ENCODE measurements at regions not wholly inside any gene's neighbourhood (a gene's known extent, or its start where the extent isn't known, plus 50 kb on each side); places are given as distances from the start of the nearest gene placed in this dataset.

GRCh38 chr20:40739841-40740240 lies 50.8 kb upstream of the MAFB start:
- 0% methylated on average over 1 of the region's 1 CpG for WGBS (ENCODE audit: insufficient coverage, low coverage, missing lambda C conversion rate)
- Histone ChIP-seq H3K9me3 (replicated peaks; ENCODE audit: control insufficient read depth, insufficient read depth, low read depth, low read length) (no peaks in the 10 kb centered on the region), H3K4me1 (replicated peaks in 1 of 2; ENCODE audit: control insufficient read depth in 2 of 2, insufficient read depth in 2 of 2, low read length in 2 of 2) (no peaks in the 10 kb centered on the region), H3K4me2 (ENCODE audit: insufficient read depth, low read length) (no peak overlapping the region), H3K79me2 (ENCODE audit: control insufficient read depth, insufficient read depth, low read length) (no peaks in the 10 kb centered on the region), H3K9me1 (ENCODE audit: control insufficient read depth, insufficient read depth, low read length) (no peaks in the 10 kb centered on the region), H3K4me3 (no peak overlapping the region), H4K20me1 (replicated peaks; ENCODE audit: control insufficient read depth, insufficient read depth, low read length) (no peaks in the 10 kb centered on the region), H3K36me3 (ENCODE audit: control insufficient read depth, insufficient read depth, low read length) (no peaks in the 10 kb centered on the region), H3K27ac (ENCODE audit: extremely low read depth, low read depth, low read length) (no peak overlapping the region), H2AFZ (ENCODE audit: low read depth, low read length) (no peak overlapping the region), H3K27me3 (ENCODE audit: control insufficient read depth in 2 of 2, insufficient read depth in 2 of 2, low read length in 2 of 2) (peaks cover 5 to 7% of the 10 kb centered on the region in 2 experiments; a peak in 2 of 5 replicates), H3K9ac (ENCODE audit: insufficient read depth in 1 of 2, low read depth in 2 of 2, low read length in 2 of 2) (no peak overlapping the region)
- no peak for ATAC-seq
- TF ChIP-seq HDGF (IDR thresholded peaks at IDR 0.05) (no peak), UBTF (IDR thresholded peaks at IDR 0.05; ENCODE audit: borderline replicate concordance in 1 of 2, low read depth in 2 of 2, low read length in 2 of 2) (no peak), BRF2 (IDR thresholded peaks at IDR 0.05; ENCODE audit: borderline replicate concordance, insufficient read depth, insufficient read length) (no peak), DDX20 (tag; IDR thresholded peaks at IDR 0.05; ENCODE audit: low read depth) (no peak), MCM7 (IDR thresholded peaks at IDR 0.05) (no peak), SMARCA4 (IDR thresholded peaks at IDR 0.05) (no peak), NFIC (IDR thresholded peaks at IDR 0.05) (no peak), ZNF324 (CRISPR knock-in tag; IDR thresholded peaks at IDR 0.05) (no peak), NR4A1 (CRISPR knock-in tag; IDR thresholded peaks at IDR 0.05) (no peak), NR4A1 (tag; IDR thresholded peaks at IDR 0.05) (no peak), GATA2 (CRISPR knock-in tag; IDR thresholded peaks at IDR 0.05) (no peak), ETV5 (CRISPR knock-in tag; IDR thresholded peaks at IDR 0.05; ENCODE audit: low read depth) (no peak)
- ChIA-PET POLR2A (interaction anchor here (1.4 kb wide), 1 partner anchor 13 kb away, joined by 5 read pairs; no protein-coding TSS in a partner anchor), CTCF (ENCODE audit: low intra/inter-chr PET ratio) (no interaction called here)
- in situ Hi-C loops (cut with MboI), result no loop called here
- no peak for FAIRE-seq
- intact Hi-C loops (cut with micrococcal nuclease), result no loop called here
- BruUV-seq (replicated peaks), result no TSS peak
- DNase-seq (ENCODE audit: extremely low read depth in 1 of 4, low spot score in 3 of 4), result no peak

Data from K562 (cell line).